NCI-H1417 (cell line): ENCODE measurements at regions not wholly inside any gene's neighbourhood (a gene's known extent, or its start where the extent isn't known, plus 50 kb on each side); places are given as distances from the start of the nearest gene placed in this dataset.

Experiments
- DNase-seq, 3 experiments: peaks; one replicate each; lab custom pipeline; 2025; lab: John Stamatoyannopoulos, UW

DNA sequence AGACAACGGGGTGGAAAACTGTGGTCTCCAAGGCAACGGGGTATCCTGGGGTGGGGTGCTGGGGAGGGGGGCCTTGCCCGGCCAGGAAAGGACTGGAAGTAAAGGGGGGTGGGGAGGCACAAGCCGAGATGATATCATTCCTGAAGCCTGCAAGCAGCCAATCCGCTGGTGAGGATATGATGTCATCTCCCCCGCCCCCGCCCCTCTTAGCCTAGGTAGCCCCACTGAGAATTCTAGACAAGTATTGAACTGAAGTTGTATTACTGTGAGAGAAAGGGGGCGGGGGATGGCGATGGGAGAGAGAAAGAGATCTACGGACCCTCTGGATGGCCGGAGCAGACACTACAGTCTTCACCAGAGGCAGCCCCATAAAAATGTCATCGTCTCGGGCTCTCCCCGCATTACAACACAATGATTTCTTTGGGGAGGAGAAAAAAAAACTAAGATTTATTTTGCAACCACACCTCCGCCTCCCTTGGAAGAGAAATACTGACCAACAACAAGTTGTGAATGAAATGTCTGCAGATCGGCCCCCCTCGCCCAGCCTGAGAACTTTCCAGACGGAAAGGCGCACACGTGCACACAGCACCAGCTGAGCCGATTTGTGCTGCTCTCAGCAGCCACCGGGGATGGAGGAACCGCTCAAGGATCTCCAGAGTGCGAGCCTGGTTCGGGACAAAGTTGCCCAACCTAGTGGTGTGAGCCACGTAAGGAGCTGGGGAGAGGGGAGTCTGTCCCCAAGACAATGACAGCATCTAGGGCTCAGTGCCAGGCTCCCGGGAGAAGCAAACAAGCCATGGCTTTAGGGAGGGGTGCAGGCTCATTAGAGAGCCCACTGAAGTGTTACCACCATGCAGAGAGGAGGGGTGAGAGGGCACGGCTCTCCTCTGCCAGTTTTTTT, 222.1 kb downstream of the SOX9 start:
- no peak for DNase-seq

DNA sequence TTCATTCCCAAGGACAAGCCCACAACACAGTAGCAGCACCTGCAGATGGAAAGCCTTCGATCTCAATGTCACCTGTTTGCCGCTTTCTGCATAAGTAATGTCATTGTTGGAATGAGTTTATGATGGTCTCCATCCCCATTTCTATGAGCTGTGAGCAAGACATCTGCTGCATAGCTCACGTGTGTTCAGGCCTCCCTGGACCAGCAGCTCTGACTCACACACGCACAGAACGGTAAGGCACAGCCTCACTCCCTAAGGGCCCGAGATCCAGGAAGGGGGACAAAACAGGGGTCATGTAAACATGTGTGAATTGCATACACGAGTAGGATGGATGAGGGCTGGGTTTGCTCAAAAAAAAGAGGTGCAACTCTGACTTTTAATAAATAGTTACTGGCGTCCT, 223.1 kb downstream of the SOX9 start:
- DNase-seq: no peak

DNA sequence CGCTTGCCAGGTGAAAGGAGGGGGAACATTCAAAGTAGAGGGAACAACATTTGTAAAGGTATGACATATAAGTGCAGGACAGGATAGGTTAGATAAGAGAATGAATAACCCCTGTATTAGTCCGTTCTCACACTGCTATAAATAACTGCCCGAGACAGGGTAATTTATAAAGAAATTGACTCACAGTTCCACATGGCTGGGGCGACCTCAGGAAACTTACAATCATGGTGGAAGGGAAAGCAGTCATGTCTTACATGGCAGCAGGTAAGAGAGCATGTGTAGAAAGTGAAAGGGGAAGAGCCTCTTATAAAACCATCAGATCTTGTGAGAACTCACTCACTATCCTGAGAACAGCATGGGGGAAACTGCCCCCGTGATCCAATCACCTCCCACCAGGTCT, 223.8 kb downstream of the SOX9 start:
- DNase-seq: no peak

DNA sequence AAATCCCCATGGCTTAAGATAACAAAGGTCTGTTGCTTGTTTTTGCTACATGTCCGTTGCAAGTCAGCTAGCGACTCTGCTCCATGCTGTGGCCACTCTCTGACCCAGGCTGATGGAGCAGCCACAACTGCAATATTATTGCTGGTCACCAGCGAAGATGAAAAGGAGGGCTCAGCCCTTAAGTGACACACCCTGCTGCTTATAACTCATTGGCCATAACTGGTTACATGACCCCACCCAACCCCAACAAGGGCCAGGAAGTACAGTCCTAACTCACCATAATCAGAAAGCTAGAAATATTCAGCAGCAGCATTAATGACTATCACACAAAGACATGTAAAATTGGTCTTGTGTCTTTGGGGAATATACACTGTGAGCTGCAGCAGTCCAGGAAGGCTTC, 224.3 kb downstream of the SOX9 start:
- DNase-seq: no peak

DNA sequence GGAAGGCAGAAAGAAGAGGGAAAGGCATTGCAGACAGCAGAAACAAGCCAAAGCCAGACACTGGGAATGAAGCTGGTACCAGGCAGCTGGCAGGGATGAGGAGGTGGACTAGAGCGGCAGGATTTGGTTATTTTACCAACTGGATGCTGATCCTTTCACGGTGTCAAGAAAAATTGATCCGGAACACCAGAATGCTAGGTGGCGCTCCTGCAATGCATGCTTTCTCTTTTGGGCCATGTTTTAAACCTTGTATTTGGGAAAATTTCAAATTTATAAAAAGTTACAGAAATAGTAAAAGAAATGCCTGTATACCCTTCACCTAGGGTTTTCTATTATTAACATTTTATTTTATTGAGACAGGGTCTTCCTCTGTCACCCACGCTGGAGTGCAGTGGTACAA, 224.7 kb downstream of the SOX9 start:
- no peak for DNase-seq

DNA sequence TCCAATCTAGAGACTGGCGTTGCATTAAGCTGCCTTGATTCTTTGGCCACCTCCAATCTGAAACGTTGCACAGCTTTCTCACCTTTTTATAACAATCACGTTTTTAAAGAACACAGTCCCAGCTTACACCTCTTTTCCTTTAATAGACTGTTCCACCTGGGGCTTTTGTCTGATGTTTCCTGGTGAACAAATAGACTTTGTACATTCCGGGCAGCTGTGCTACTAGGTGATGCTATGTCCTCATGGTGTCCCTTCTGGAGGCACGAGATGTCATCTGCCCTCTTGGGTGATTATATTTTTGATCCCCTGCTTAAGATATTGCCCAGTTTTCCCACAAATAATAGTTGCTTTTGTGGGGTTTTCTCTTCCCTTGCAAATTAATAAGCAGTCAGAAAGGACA, 225.5 kb downstream of the SOX9 start:
- no peak for DNase-seq

DNA sequence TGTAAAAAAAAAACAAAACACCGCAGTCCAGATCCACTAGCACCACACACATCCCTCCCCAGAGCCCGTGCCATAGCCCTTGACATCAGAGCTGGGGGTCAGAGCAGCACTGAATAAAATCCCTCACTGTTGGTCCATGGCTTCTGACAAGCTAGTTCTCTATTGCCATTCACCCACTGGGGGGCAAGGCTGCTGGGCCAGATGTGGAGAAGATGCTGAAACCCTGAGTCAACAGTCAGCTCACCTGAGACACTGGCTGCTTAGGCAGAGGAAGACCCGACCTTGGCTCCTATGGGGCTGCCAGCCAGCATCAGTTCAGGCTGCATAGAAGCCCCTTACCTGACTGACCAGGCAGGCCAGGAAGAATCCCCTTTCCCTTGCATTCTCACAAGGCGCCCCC, 228.2 kb downstream of the SOX9 start:
- no peak for DNase-seq

DNA sequence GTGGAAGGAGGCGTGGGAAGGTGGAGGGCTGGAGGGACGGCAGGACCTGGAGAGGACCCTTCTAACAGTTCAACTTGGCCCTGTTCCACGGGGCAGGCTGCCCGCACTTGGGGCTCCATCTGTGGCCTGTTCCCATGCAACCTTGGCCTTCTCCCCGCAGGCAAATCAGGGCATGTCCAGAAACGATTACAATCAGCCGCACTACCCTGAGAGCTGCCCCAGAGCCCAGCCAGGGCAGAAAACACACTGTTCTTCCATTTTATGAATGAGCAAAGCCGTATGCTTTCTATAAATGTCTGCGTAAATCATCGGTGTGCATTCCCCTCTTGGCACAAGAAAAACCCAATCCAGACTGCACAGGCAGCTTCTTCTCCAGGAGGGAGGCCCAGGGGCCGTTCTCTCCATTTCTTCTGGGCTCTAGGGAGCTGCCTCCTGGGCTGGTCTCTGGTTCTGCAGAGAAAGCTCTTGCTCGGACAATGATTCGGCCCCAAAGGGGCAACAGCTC, 228.7 kb downstream of the SOX9 start:
- DNase-seq: no peak

DNA sequence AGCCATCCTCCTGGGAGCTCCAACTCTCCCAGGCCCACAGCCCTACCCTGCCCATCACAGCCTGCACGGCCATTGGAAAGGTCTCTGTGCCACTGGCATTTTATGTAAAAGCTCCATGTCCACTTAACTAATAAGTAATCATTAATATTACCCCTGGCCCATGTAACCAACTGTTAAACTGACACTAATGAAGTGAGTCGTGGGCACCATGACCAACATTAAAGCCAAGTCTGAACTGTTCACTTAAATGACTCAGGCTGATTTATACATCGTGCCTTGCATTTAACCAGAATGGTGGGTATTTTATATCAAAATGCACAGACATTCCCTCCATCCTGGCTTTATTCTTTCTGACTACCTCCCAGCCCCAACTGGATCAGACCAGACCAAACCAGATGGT, 229.3 kb downstream of the SOX9 start:
- no peak for DNase-seq

DNA sequence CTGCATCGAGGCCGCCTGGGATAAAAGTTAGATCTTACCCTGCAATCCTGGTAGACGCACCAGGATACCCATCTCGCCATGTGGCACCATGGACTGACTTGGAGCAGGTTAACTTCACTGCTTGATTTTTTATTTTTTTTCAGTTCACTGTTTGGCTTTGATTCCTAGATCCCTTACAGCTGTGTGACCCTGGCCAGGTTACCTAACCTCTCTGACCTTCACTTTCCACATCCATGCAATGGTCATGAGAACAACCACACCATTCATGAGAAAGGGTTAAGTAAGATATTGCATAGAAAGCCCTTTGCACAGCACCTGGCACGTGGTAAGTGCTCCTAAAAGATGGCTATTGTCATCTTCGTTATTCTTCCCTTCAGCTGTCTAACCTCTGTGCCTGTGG, 230.5 kb downstream of the SOX9 start:
- DNase-seq: no peak

DNA sequence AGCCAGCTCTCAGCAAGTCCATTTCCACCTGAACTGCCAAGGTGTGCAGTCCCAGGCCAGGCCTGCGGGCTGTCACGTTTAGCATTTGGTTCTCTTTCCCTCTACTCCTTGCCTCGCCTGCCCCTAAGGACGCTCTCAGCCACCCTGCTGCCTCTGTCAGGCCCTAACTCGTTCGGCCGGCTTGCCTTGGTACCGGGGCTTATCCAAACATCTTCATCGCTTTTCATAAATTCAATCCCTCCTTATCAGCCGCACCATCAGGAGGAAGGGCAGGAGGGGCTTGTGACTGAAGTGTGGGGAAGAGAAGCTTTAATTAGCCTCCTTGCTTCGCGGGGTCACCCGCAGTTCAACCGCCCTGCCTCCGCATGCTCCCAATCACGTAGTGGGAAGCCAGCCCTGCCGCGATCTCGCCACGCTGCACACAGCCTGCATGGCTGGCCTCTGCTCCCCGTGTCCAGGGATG, 231.1 kb downstream of the SOX9 start:
- DNase-seq: peak in 1 of 3 experiments; percentile 14

DNA sequence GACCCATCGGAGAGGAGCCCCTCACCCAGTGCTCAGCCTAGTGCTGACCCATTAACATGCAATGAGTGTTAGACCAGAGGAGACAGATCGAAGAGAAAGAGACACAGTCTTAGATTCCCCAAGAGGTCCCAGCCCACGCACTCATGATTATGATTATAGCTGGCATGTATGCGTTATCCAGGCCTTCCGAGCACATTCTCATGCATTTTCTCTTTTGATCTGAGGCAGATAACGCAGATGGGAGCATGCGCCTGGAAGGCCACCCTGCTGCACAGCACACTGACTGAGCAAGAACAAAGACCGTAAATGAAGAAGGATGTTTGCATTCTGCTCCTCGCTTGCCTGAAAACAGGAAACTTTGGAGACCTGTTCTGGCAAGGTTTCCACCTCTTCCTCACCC, 232.7 kb downstream of the SOX9 start:
- DNase-seq: no peak

DNA sequence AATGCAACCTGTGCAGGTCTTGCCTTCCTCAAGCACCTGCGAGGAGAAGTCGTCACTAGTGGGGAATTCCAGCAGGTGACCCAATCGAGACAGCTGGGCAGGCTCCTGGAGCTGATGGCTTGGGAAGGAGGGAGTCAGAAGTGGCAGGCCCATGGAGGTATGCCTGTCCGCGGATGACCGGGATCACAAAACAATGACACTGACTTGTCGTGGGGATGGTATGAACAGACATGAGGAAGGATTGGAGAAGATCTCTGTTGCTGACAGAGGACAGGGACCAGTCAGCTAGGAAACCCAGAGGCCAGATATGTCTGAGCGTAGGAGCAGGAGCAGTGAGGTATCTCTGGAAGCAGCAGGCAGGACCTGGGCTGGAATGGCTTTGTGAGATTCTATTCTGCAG, 233.3 kb downstream of the SOX9 start:
- DNase-seq: no peak

DNA sequence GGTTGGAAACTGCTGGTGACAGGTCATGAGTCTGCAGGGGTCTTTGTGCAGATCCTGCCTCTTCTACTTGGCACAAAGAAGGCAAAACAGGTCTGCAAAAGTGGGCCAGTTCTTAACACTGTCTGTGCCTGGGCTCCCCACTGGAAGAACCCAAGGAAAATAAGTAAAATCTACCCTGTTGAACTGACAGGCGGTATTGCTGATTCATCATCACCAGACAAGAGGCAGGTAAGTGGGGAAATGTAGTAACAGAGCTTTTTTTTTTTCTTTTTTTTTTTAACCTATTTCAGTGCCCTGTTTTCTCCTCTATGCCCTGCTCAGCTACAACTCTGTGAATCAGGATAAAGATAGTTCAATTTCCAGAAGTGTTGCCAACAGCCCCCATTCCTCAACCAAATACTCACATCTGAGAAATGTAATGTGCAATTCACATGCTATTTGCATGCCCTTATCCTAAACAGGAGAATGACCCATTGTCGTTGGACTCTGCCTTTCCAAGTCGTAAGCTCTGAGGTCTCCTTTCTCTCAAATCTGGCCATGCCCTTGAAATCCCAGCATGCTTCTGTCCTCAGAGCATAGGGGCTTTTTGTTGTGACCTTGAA, 237.0 kb downstream of the SOX9 start:
- no peak for DNase-seq

DNA sequence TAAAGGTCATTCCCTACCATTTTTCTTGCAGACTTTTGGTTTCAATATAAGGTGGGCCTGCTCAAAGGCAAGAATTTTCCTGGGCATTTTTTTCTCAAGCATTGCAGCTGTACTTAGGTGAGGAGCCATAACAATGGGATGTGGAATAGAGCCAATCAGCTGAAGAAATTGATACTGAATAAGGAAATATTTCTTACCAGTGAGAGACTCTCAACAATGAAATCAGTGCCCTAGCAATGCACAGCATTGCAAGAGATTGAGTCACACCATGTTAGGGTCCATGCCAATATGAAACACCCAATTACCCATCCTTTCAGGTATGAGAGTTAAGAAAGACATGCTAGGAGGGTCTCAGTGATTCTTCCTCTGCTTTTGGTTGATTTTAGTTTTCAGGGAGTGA, 237.6 kb downstream of the SOX9 start:
- DNase-seq: no peak

DNA sequence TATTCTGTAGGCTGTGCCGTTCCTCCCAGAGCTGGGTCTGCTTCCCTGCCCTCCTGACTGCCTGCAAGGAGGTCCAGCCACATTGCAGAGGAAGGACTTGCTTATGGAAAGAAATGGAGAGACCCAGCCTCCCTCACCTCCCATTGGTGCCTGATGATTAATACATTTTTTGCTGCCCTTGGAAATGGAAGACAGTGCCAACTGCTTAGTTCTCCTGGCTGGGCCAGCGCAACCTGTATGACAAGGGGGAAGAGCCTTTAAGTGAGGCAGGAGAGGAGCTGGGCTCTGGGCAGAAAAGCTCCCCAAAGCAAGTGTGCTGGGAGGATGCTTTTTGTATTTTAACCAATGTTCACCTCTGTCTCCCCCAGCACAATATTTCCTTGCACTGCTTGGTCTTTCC, 238.5 kb downstream of the SOX9 start:
- DNase-seq: no peak

DNA sequence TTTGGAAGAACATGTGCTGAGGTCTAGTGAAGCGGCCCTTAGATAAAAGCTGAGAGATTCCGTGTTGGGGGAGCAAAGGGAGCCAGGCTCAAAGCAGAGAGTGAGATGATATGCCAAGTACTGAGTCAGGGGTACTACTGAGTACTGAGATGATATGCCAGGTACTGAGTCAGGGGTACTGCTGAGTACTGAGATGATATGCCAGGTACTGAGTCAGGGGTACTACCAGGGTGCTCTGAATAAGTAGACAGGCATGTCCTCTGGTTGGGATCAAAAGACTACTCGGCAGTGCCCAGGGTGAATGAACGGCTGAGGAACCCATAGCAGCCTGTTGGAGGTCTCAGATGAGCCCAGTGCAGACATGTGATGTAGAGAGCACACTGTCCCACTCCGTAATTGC, 239.0 kb downstream of the SOX9 start:
- no peak for DNase-seq

DNA sequence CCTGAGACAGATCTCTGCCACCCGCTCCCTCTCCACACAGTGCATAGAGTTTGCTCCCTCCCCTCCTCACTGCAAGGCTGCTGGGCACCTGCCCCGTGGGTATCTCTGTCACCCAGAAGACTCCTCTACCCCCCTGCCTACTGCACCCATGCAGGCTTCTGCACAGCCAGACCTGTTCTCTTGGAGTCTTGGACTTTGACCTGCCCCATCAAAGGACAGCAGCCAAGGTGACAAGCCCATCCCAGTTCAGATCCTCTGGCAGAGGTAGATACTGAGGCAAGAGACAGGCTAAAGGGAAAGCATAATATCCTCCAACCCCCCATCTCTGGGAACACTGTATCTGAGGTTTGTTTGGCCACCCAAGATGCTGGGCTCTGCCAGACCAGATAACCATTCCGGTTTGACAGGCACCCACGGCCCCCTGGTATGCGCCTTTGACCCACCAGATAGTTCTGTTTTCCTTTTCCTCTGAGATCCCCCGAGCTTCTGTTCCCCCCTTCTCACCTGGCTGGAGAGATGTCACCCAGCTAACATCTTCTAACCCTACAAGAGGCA, 239.6 kb downstream of the SOX9 start:
- DNase-seq: no peak

DNA sequence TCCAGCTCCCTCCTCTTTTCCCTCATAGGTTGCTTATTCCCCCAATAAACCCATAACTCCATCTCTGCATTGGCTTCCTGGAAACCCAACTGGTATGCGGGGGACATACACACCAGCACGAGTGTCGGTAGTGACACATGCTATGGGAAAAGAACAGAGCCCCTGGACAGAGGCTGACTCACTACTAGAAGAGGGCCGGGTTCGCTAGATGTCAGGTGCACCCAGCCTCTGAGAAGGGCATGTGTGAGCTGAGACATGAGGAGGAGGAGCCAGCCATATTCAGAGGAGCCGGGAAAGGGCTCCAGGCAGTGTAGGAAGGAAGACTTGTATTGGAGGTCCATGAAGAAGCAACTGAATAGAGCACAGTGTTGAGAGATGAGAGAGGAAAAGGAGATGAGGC, 241.1 kb downstream of the SOX9 start:
- no peak for DNase-seq

DNA sequence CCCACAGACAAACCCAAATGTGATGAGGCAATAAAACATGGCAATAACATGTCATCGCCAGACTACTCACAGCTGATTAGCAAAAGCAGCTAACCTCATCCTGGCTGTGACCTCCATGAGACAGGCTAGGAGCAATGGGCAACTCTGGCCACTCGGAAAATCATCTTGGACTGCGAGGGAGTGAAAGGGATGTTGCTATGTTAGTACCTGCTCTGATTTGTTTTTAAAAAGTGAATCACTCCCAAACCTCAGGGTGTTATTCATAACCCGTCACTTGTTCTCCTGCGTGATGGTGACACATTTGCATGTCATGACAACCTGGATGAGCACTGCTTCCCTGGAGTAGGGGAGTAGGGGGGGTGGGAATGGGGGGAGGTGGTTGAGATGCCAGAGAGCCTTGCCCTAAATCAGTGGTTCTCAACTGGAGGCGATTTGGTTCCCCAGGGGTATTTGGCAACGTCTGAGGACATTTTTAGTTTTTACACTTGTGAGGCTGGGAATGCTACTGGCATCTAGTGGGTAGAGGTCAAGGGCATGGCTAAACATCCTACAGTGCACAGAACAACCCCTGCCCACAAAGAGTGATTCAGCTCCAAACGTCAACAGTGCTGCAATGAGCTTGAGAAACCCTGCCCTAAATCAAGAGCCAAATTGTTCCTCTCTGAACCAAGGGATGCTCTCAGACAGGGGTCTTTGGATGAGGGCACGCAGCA, 241.7 kb downstream of the SOX9 start:
- DNase-seq: no peak

DNA sequence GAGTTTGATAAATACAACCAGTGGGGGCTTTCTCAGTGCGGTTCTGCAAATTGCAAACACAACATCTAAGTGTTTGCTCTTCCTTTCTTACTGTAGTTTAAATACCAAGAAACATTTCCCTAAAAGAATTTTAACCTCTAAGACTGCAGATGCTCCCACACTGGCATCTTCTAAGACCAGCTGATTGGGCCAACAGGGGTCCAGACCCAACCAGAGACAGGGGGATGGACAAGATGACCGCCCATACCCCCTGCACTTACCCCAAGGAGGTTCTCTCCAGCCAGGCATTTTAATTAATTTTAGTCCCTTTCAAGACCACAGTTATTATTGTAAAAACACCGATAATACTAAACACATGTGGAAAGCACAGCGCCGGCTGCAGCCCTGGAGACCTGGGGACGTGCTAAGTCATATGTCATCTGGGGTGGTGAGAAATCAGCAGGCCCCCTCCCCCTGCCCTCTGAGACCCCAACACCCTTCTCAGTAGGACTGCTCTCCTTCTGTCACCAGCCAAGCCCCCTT, 242.3 kb downstream of the SOX9 start:
- no peak for DNase-seq

DNA sequence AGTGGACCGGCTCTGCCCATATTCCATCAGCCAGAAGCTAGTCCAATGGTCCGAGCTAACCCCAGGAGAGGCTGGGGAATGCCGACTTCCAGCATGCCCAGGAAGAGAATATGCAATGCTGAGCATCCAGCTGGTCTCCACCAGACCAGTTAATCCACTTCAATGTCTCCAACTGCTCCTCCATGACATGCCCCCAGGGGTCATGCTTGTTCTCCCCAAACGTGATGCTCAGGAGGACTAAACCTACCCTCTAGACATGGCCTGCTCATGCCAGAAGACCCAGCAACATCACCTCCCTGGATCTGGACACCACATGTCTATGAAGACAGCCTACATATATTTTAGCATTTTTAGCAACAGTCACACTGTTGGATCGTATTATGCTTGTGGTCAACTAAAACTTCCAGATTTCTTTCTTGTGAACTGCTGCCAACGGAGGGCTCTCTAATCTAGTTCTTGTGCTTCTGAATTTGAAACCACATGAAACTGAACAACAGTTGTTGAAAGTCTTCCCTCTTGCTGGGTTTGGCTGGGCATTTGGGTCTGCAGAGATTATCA, 245.1 kb downstream of the SOX9 start:
- DNase-seq: no peak
